D721Med (cell line): ENCODE measurements at regions not wholly inside any gene's neighbourhood (a gene's known extent, or its start where the extent isn't known, plus 50 kb on each side); places are given as distances from the start of the nearest gene placed in this dataset.

ENCODE experiments used
- DNase-seq: peaks from one replicate; pipeline ENCODE4 v3.0.0; 2011; ENCODE audit warnings: low spot score; ENCODE audit not compliant: insufficient read length
- FAIRE-seq: peaks from 2 replicates; lab custom pipeline; 2011; peaks lifted over from hg19 to GRCh38; lab: Jason Lieb, UNC
- TF ChIP-seq, protein P1 (sequence below): IDR thresholded peaks from 2 replicates; pipeline ENCODE4 v1.5.1; 2012; ENCODE audit warnings: mild to moderate bottlenecking, control low read depth; ENCODE audit not compliant: insufficient read depth; ENCODE audit errors: missing control alignments

DNA sequence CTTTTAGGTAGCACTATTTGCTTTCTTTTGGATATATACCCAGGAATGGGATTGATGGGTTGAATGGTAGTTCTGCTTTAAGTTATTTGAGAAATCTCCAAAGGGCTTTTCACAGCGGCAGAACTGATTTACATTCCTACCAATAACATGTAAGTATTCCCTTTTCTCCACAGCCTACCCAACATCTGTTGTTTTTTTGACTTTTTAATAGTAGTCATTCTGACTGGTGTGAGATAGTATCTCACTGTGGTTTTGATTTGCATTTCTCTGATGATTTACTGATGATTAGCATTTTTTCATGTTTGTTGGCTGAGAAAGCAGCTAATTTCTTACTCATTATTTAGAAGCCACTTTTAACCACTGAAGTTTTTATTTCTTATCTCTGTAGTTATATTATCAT is 221.1 kb upstream of the ACTBL2 start:
- FAIRE-seq (no peak), DNase-seq (no peak)
- TF ChIP-seq, protein P1, sequence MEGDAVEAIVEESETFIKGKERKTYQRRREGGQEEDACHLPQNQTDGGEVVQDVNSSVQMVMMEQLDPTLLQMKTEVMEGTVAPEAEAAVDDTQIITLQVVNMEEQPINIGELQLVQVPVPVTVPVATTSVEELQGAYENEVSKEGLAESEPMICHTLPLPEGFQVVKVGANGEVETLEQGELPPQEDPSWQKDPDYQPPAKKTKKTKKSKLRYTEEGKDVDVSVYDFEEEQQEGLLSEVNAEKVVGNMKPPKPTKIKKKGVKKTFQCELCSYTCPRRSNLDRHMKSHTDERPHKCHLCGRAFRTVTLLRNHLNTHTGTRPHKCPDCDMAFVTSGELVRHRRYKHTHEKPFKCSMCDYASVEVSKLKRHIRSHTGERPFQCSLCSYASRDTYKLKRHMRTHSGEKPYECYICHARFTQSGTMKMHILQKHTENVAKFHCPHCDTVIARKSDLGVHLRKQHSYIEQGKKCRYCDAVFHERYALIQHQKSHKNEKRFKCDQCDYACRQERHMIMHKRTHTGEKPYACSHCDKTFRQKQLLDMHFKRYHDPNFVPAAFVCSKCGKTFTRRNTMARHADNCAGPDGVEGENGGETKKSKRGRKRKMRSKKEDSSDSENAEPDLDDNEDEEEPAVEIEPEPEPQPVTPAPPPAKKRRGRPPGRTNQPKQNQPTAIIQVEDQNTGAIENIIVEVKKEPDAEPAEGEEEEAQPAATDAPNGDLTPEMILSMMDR: no peak

DNA sequence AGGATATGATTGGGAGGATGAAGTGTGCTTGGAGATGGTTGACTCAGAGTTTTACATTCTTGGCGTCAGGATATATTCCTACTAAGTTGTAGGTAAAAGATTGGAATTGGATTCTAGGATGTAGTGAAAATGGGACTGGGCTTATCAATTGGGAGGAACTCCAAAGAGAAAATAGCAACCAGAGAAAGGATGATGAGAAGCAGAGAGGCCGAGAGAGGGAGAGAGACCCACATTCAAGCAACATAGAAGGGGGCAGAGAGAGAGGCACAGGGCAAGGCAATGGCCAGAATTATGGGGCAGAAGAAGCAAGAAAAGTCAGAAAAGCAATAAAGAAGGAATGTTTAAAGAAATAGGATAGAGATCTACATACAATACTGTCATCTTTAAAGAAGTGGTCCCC is 217.9 kb upstream of the ACTBL2 start:
- TF ChIP-seq, protein P1: no peak
- DNase-seq: no peak
- no peak for FAIRE-seq

DNA sequence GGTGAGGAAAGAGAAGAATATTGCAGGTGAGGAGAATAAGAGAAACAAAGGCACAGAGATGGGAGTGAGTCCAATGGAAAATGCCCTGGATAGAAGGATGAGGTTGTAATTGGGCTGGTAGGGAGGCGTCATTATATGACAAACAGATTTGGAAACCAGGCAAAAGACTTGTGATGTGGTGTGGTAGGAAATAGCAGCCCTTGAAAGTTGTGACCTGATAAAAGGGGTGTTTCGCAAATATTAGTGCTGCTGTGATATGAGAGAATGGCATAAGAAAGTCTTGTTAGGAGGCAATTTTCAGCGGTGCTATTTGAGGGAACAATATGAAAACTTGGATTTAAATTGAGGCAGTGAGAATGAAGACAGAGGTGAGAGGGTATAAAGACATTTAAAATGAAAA is 217.5 kb upstream of the ACTBL2 start:
- DNase-seq: no peak
- TF ChIP-seq, protein P1: no peak
- FAIRE-seq: no peak

DNA sequence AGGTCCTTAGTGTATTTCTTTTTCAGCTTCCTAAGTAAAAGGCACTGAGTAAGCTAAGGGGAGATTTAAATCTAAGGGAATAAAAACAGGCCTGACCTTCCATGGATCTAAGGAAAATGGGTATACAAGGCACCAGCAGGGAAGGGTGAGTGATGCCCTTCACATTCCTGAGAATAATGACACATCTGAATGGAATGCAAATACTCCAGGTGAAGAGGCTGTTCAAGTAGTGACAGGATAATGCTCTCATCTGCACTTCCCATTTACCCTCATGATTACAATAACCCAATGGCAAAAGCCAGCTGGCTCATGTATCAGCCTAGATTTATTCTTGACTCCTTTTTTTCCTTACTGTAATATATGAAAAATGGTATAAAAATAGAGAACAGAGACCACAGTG is 216.2 kb upstream of the ACTBL2 start:
- DNase-seq (no peak), FAIRE-seq (no peak)
- TF ChIP-seq, protein P1: no peak

DNA sequence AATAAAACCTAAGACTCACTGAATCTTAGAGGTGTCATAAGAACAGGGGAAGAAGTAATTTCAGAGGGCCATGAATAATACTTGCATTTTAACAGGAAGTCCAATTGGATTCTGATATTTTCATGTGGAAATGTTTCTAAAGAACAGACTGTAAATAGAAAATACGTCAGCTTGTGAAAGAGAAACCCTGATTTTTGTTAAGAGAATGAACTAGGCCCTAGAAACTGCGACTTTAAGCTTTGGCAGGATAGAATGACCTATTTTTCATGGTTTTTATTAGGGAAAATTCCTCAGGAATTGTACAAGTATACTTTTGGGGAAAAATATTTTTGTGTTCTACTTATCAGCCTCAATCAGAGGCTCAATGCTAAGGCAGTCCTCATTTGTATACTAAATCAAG is 215.5 kb upstream of the ACTBL2 start:
- TF ChIP-seq, protein P1: no peak
- DNase-seq: no peak
- FAIRE-seq: no peak

DNA sequence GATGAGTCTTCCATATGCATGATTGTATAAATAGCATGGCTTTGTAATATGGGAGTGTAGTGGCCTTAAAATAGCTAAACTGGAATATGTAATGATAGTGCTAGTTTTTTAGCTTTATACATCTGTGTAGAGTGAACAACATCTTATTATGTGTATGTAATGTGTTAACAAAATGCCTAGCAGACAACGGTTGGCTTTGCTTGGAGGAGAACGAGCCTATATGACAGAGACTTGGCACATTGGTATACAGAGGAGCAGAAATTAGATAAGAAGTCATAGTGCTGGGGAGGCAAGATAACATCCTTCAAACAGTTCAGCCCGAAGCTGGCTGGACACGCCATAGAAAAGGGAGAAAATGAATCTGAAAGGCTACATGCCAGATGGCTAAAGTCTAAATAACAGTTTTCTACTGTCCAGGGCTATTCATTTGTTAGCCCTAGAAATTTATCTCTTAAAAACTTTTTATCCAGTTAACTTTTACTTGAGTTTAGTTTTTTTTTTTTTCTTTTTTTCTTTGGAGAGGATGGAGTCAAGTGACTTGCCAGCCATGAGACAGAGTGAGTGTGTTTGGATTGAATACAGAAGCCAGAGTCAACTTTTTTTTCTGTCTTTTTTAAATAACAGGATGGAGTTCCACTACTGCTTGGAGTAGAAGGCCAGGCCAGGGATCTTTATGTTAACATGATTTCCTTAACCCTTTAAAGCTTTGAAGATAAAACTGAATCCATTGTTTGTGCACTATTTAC is 214.4 kb upstream of the ACTBL2 start:
- FAIRE-seq (no peak), DNase-seq (no peak)
- TF ChIP-seq, protein P1: no peak

DNA sequence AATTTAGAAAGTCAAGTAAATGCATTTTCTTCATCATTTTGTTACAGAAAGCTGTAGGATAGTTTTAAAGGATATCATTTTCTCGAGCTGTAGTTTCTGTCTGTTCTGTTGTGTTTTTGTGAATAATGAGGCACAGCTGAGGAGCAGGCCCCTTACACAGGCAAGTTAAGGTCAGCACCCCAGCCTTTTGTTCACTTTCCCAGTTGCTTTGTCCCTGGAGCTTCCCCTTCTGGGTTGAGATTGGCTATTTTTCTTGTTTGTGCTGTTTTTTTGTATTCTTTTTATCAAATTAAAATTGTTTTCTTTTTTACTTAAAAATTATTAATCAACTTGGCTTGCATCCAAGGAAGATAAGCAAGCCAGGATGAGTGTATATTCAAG is 213.8 kb upstream of the ACTBL2 start:
- TF ChIP-seq, protein P1: no peak
- FAIRE-seq: no peak

More for the DNA sequence above, 213.8 kb upstream of the ACTBL2 start:
- DNase-seq: no peak
